Type B pancreatic cell (in vitro differentiated cells): ENCODE measurements at regions not wholly inside any gene's neighbourhood (a gene's known extent, or its start where the extent isn't known, plus 50 kb on each side); places are given as distances from the start of the nearest gene placed in this dataset.
A peak's percentile ranks its signal among the peaks of the same experiment; 100 is the strongest.

ENCODE experiments used
- DNase-seq: peaks from one replicate; pipeline ENCODE4 v3.0.0; 2021; ENCODE audit warnings: mixed read lengths; ENCODE audit not compliant: unreplicated experiment; ENCODE audit errors: extremely low spot score
- H3K27ac Mint-ChIP-seq: 2 replicates; pipeline ENCODE4 v1.8.0; 2021; ENCODE audit warnings: mild to moderate bottlenecking, mixed read lengths
- H3K27me3 Mint-ChIP-seq: 2 replicates; pipeline ENCODE4 v1.8.0; 2021; ENCODE audit warnings: mixed read lengths
- H3K36me3 Mint-ChIP-seq: 2 replicates; pipeline ENCODE4 v1.8.0; 2021; ENCODE audit warnings: mixed read lengths
- H3K4me1 Mint-ChIP-seq: one replicate; pipeline ENCODE4 v1.8.0; 2021; ENCODE audit warnings: mixed read lengths; ENCODE audit not compliant: unreplicated experiment
- H3K4me3 Mint-ChIP-seq: 2 replicates; pipeline ENCODE4 v1.8.0; 2021; ENCODE audit warnings: mild to moderate bottlenecking, mixed read lengths
- H3K9me3 Mint-ChIP-seq: 2 replicates; pipeline ENCODE4 v1.8.0; 2021; ENCODE audit warnings: mixed read lengths
- CTCF ChIP-seq: fragments of 200-600 bp; sonication (generic); conservative IDR thresholded peaks from 2 replicates; pipeline ENCODE4 v1.5.0; 2021; ENCODE audit warnings: antibody characterized with exemption, mild to moderate bottlenecking

GRCh38 chr4:175540732-175541131, 271.3 kb downstream of the GPM6A start:
- no peak overlapping the region for H3K27ac Mint-ChIP-seq
- no peaks in the 10 kb centered on the region for H3K9me3 Mint-ChIP-seq
- H3K27me3 Mint-ChIP-seq: no peaks in the 10 kb centered on the region
- no peak overlapping the region for H3K4me3 Mint-ChIP-seq
- DNase-seq: no peak
- H3K36me3 Mint-ChIP-seq: no peaks in the 10 kb centered on the region
- TF ChIP-seq CTCF: no peak
- H3K4me1 Mint-ChIP-seq: no peaks in the 10 kb centered on the region

DNA sequence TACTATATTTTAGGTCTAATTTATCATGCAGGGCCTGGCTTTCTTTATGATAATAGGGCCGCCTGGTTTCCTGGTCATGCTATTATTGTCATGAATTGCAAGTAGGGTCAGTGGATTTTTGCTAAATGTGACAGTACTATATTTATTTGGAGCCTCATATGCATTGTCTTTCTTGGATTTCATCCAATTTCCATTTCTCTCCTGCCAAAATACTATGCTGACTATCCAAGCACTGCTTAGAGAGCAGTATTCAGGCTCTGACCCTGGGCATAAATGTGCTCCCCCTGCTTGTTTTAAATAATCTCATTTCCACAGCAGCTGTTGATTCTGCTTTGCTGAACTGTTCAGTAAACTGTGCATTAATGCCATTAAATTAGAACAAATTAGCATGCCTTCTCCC, 269.3 kb downstream of the GPM6A start:
- H3K4me3 Mint-ChIP-seq: no peak overlapping the region
- no peaks in the 10 kb centered on the region for H3K36me3 Mint-ChIP-seq
- DNase-seq: no peak
- no peak for TF ChIP-seq CTCF
- H3K4me1 Mint-ChIP-seq: no peaks in the 10 kb centered on the region
- H3K27me3 Mint-ChIP-seq: no peaks in the 10 kb centered on the region
- no peak overlapping the region for H3K27ac Mint-ChIP-seq
- H3K9me3 Mint-ChIP-seq: no peaks in the 10 kb centered on the region

- Mint-ChIP-seq H3K27ac (no peak overlapping the region), H3K4me1 (no peaks in the 10 kb centered on the region), H3K27me3 (no peaks in the 10 kb centered on the region), H3K36me3 (no peaks in the 10 kb centered on the region), H3K9me3 (no peaks in the 10 kb centered on the region), H3K4me3 (no peak overlapping the region)
- no peak for DNase-seq
- TF ChIP-seq CTCF: no peak
Observed at GRCh38 chr4:175559126-175559525, 252.9 kb downstream of the GPM6A start.

DNA sequence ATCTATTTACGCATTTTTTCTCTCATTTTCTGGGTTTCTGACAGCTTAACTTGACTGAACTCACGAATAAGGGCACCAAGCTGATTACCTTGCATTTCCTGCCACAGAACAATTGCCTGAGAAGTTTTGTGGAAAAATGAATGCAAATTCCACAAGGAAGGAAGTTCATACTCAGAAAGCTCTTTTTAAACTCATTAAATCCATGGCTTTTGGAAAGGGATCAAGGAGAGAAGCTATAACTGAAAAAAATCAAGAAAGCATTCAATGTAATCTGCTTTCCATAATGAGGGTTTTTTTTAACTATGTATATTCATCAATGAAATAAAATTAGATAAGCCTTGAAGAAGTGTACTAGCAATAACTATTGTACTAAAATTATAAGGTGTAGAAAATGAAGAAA, 252.5 kb downstream of the GPM6A start:
- H3K4me3 Mint-ChIP-seq: no peak overlapping the region
- no peak overlapping the region for H3K27ac Mint-ChIP-seq
- no peaks in the 10 kb centered on the region for H3K27me3 Mint-ChIP-seq
- DNase-seq: no peak
- H3K36me3 Mint-ChIP-seq: no peaks in the 10 kb centered on the region
- H3K9me3 Mint-ChIP-seq: no peaks in the 10 kb centered on the region
- no peak for TF ChIP-seq CTCF
- H3K4me1 Mint-ChIP-seq: no peaks in the 10 kb centered on the region

- no peak for DNase-seq
- TF ChIP-seq CTCF: peak; percentile 70
- H3K27ac Mint-ChIP-seq: no peak overlapping the region
- no peaks in the 10 kb centered on the region for H3K27me3 Mint-ChIP-seq
- H3K36me3 Mint-ChIP-seq: no peaks in the 10 kb centered on the region
- H3K4me3 Mint-ChIP-seq: no peak overlapping the region
- H3K4me1 Mint-ChIP-seq: no peaks in the 10 kb centered on the region
- H3K9me3 Mint-ChIP-seq: no peaks in the 10 kb centered on the region
Observed at GRCh38 chr4:175560604-175561003, 251.5 kb downstream of the GPM6A start.

GRCh38 chr4:175561696-175562095, 250.4 kb downstream of the GPM6A start:
- Mint-ChIP-seq H3K4me1 (no peaks in the 10 kb centered on the region), H3K36me3 (no peaks in the 10 kb centered on the region), H3K9me3 (peaks cover 1% of the 10 kb centered on the region), H3K27ac (no peak overlapping the region), H3K4me3 (no peak overlapping the region), H3K27me3 (no peaks in the 10 kb centered on the region)
- no peak for TF ChIP-seq CTCF
- DNase-seq: no peak
